HG02973 (cell line): ENCODE measurements at regions not wholly inside any gene's neighbourhood (a gene's known extent, or its start where the extent isn't known, plus 50 kb on each side); places are given as distances from the start of the nearest gene placed in this dataset.

Source experiments
- ATAC-seq: cut with Tn5 transposase; IDR thresholded peaks from one replicate; pipeline ENCODE4 v1.9.1; 2021; ENCODE audit warnings: moderate library complexity; ENCODE audit not compliant: unreplicated experiment

DNA sequence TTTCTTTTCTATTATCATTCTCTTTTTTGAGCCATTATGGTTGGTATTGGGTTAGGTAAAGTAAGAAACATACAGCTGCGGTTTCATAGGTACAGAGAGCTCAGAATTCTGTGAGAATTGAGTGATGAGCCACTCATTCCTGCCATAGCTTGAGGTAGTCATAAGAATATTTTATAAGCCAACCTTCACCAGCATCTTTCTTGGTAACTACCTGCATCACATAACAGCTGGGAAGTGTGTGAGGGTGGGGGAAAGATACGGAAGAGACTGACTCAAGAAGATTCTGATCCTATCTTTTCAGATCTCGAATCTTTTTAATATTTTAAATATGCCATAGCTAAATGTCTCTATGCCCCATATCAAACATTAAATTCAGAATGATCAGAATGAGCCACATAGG is 313.8 kb upstream of the DDX18 start:
- ATAC-seq, result no peak

DNA sequence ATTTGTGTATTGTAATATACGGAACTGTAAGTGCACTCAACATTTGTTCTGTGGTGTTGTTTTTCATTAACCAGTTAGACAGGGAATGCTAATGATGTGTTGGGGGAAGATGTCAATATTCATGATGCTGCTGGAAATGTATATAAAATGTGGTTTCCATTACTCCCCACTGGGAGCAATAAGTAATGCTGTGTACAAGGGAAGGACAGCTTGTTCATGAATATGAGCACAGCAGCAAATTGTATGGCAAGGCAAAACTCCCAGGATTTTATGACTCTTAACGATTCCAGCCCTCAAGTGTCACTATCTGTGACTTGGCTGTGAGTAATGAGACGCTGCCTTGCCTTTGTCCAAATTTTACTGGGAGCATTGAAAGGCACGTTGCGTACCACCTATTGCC is 312.4 kb upstream of the DDX18 start:
- no peak for ATAC-seq

DNA sequence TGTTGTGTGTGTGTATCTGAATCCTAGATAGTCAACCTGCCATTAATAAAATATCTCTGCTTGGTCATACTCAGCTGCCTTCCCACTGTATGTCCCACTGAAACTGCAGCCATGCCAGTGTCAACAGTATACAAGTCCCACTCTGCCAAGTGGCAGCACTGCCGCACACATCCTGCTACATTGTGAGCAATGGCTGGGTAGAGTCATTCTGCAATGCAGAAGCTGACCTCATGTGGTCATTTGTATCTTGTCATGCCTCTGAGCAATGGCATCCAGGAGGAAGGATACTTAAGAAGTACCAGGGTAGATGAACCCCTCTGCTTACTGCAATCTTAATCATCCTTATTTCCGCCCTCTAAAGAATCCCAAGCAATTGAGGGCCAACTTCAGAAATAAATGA is 302.2 kb upstream of the DDX18 start:
- ATAC-seq, result no peak

DNA sequence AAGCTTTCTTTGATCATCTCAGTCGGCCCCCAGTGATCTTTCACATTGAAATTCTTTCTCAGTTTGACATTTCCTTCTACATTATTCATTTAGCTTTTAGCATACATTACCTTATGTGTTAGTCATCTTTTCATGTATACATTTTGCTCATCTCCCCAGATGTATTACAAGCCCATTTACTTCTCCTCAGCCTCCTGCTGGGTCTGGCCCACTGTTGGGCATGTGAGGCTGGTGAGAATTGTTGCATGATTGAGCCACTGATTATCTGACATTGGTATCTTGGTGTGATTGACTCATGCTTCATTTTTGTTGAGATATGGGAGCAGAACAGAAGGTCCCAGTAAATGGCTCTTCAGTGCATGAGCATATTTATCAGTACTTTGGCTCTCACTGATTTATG is 300.1 kb upstream of the DDX18 start:
- no peak for ATAC-seq

DNA sequence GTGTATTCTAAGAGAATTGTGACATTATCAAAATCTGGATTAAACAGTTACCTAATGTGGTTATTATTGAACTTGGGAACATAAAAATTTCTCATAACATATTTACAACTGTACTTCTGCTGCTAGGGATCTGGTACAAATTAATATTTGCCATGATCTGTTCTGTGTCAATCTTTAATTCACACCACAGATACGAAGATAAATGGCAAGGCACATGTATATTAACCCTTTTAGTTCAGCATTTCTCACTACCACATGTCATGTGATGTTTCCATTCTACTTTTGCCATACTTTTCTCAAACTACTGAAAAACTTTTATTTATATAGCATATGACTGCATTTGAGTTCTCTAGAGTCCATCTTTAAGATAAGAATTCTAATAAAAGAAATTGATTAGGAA is 295.3 kb upstream of the DDX18 start:
- ATAC-seq, result no peak

DNA sequence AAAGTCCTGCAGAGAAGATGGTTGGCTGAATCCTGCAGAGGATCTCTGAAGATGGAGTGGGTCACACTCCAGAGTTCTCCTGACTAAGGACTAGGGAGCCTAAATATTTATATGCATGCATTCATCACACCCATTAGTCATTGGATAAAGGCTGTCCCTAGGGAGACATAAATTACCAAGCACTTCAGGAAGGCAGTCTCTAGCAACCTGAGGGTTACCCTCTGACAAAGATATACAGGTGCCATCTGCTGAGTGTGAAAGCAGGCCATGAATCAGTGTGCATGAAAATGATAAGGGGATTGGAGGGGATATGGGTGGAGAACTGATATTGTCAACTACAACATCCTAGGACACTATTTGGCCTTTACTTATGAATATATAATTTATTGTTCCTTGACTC is 294.8 kb upstream of the DDX18 start:
- no peak for ATAC-seq

DNA sequence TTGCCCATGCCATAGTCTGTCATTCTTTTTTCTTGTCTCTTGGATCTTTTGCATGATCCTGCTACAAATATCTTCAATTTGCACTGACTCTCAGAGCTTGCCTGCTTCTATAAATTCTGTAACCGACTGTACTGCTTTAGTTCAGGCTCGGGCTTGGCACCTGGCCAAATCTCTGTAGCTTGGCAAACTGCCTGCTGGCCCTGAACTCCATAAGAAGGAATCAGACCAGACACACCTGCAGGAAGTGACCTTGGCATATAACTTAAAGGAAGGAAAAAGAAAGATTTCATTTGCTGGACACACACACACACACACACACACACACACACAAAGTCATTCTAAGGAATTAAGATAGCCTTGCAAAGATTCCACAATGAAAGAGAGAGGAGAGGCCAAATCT is 291.2 kb upstream of the DDX18 start:
- ATAC-seq, result no peak

DNA sequence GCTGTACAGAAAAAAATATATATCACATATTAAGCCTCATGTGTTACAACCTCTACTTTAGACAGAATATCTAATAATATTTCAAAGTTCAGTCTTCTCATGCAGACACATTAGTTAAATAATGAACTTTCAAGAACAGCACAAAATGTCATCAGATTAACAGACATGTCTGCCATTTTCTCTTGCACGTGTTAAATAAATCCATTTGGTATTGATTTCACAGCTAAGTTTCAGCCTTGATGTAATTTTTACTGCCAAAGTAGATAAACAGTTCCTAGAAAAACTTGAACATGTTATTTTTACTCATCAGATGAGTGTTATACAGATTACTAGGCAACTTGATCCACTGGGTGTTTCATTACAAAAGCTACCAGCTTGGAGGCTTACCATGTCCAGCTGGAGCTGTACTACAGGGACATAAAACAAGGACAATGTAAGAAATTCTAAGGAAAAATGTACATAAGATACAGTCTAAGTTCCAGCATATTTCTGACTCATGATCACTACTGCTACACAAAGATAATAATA is 290.7 kb upstream of the DDX18 start:
- ATAC-seq, result no peak

DNA sequence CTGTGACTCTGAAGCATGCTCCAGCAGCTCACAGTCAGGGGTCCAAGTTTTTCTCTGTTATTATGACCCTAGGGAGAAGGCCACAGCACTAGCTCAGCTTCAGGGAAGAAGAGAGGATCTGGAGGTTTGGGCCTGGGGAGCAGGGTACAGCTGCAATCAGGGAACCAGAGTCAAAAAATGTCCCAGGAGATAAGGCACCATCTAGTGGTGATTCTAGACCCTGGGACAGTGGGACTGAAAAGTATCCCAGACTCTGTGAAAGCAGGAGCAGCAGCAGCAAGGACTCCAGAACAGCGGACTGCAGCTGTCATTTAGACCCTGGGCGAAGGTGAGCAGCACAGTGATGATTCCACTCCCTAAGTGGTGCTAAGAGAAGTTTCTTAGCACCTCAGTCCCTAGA is 278.4 kb upstream of the DDX18 start:
- ATAC-seq, result no peak

DNA sequence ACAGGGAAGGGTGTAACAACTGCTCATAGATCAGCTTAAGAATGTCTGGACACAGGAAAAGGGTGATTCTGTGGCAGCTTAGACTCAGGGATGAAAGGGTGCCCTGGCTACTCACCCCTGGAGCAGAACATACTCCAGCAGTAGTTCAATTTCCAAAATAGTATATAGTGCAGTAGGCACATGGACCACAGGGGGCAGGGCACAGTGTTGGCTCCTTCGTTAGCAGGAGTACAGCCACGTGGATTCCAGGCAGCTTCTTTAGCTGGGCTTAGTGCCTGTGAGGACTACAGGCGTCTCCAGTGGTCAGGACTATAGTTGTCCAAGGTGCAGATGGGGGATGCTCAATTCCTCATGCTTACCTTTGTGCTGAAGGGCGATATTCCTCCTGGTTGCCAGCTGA is 277.5 kb upstream of the DDX18 start:
- no peak for ATAC-seq

DNA sequence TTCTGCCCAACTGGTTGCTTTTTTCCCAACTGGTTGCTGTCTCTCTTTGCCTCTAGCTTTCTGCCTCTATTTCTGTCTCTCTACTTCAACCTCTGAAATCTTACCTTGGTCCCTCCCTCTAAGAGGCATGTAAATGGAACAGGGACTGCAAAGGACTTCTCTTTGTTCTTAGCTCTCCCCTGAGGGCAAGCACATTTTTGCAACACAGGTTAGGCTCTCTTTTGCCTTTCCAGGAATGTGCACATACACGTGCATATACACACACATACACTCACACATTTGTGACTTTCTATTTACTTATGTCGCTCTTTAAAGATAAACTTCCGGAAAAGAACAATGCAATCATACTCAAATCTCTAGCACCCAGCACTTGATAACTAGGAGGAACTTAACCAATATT is 262.6 kb upstream of the DDX18 start:
- no peak for ATAC-seq

DNA sequence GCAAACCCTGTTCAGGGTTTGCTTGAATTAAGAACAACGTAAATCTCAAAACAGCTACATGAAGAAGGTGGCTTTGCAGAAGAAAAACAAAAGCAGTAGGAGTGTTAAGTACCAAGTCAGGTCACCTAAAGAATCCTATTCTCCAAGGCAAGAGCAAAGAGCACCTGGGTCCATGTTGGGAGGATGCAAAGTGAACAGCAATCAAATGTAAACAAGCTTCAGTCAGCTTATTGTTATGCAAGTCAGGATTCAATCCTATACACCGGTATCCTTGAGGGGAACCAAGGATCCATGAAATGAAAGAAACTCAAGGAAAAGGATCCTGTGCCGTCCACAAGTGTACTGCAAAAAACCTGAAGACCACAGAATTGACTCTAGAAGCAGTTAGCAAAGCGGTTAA is 261.0 kb upstream of the DDX18 start:
- no peak for ATAC-seq

DNA sequence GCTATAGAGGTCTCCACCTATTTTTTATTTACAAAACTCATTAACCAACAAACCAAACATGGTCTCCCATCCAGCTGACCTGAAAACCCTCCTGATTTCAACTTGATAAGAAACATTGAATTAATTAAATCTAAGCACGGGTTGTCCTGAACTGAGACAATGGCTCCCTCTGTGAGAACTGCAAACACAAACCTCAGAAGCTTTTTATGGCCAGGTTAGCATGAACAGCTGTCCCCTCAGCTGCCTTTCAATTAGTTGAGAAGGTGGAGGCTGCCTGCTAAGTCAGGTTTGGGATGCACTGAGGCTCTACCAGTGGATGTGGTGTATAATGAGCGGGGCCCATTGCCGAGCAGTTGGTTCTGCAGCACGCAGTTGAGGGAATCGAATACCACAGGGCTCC is 258.5 kb upstream of the DDX18 start:
- ATAC-seq, result no peak

DNA sequence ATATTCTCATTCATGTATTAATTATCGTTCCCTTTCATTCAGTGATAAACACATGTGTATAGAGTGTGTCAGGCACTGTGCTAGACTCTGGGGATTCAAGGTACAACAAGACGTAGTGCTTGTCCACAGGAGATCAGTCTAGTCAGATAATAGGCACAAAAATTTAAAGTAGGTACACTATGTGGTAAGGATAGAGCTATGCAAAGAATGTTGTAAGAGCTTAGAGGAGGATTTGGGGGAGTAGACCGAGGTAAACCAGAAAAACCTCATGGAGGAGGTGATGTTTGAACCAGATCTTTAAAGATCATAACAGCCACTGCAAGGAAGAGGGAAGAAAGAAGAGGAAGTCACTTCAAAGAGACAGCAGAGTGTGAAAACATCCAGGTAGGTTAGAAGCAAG is 256.9 kb upstream of the DDX18 start:
- no peak for ATAC-seq

DNA sequence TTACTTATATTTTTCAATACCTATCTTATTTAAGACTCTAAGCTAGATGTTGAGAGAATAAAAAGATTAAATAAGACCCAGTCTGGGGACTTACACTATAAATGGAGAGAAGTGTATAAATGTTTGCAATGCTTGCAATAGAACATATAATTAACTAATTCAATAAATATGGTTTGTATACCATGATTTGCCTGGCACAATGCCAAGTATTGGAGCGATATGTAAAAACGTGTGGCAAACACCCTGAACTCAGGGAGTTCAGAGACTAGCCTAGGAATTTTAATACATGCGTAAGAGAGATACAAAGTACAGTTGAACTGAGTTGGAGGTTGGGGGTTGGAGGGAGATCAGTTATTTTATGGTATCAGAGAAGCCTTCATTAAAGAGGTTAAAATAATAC is 251.8 kb upstream of the DDX18 start:
- ATAC-seq, result no peak

DNA sequence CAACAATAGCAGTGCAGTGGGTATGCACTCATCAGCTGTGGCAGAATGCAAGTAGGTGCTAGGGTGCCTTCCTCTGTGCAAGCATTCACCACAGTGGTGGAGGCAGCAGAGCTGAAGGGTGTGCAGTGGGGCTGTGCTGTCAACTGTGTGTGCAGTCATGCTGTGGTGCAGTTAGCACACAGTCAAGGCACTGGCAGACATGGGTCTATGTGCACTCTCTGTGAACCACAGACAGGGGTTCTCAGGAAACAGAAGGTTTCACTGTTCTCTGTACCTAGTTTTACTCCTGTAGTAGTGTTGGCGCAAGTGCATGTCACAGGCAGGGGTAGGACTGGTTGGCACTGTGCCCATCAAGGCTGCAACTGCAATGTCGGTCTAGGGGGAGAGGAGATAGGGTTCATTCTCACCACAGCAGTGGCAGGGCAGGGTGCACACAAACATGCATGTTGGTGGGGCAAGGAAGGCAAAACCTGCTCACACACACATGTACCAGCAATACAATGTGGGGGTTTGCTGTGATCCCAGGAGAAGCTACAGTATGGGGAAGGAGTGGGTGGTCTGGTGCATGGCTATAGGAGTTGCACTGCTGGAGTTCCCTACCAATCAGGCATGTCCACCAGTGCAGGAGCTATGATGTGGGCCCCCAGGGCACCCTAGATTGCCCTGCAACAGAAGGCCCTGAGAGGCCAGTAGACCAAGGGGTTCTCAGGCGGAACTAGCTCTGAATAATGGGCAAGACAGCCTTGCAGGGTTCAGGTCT is 242.7 kb upstream of the DDX18 start:
- no peak for ATAC-seq

DNA sequence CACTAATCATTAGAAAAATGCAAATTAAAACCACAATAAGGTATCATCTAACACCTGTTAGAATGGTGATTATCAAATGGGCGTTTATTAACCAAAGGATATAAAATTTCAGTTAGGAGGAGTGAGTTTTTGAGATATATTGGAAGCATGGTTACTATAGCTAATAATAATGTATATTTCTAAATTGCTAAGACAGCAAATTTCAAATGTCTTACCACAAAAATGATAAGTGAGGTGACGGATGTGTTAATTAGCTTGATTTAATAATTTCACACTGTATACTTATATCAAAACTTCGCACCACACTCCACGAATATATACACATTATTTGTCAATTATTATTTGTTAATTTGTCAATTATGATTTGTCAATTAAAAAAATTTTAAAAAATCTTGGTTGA is 227.2 kb upstream of the DDX18 start:
- ATAC-seq, result no peak

DNA sequence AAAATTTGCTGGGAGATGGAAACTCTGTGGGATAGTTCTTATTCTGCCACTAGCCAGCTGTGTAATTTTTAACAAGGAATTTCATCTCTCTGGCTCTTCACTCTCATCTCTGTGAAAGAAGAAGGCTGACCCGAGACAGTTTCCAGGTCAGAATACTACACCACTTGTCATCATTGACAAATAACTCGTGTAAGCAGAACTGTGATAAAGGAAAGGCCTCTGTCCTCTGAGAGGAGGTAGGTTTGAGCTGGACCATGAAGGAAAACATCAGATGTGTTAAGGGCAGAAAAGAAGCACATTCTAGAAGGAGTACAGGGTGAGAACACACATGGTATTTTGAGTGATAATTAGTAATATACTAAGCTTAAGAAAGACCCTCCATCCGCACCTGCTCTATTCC is 211.4 kb upstream of the DDX18 start:
- no peak for ATAC-seq

DNA sequence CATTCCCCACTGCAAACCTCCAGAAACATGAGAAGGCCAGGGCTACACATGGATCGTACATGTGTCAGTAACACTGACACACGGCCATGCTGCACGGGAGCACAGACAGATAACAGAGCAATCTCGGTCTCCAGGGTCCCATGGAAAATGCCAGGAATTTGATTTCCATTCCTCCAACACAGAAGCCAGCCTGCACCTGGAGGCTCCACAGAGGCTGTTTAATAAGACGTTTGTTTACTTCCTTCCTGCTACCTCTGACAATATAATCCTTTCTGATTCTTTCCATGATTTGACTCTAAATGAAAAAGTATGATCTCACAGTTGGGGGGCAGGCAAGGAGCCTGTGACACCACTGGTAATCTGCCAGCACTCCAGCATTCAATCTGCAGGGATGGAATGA is 210.9 kb upstream of the DDX18 start:
- ATAC-seq, result no peak

DNA sequence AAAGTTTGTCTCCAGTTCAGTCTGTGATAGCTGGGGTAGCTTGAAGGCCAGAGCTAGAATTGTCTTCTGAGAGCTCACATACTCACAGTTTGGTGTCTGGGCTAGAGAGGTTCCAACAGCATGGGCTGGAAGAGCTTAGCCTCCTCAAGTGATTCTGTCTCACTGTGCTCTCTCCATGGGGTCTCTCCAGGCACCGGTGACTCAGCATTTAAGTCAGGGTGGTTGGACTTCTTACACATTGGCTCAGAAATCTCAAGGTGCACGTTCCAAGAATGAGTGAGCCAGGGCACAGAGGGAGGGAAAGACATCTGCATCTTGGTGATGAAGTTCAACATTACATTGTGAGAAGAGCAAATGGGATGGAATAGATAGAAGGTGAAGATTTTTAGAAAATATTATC is 207.3 kb upstream of the DDX18 start:
- ATAC-seq, result no peak

DNA sequence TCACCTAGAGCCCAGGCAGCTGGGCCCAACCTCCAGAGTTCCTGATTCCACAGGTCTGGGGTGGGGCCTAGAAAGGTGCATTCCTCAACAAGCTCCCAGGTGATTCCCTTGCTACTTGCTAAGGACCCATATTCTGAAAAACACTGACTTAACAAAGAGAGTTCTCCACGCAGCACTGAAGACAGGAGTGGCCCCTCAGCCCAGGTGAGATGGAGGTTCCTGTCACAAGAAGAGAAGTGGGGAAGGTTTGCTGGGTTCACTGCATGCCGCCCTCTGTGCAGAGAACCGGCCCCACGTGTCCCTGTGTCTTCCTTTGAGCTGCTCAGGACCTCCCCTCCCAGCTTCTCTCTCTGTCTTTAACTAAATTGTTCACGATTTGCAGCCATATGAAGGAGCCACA is 201.4 kb upstream of the DDX18 start:
- no peak for ATAC-seq

DNA sequence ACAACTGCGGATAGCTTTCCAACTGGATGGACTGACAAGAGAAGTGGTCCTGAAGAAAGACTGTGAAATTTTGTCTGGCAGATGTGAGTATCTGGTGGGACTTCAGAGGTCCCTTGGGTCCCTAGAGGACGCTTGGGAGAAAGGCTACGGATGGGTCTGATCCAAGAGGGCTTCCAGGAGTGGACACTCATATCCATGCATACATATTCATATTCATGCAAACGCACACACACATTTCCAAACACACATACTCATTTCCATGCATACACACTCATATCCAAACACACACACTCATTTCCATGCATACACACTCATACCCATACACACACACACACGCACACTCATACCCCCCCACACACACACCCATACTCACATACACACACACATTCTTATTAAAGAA is 200.2 kb upstream of the DDX18 start:
- ATAC-seq, result no peak

DNA sequence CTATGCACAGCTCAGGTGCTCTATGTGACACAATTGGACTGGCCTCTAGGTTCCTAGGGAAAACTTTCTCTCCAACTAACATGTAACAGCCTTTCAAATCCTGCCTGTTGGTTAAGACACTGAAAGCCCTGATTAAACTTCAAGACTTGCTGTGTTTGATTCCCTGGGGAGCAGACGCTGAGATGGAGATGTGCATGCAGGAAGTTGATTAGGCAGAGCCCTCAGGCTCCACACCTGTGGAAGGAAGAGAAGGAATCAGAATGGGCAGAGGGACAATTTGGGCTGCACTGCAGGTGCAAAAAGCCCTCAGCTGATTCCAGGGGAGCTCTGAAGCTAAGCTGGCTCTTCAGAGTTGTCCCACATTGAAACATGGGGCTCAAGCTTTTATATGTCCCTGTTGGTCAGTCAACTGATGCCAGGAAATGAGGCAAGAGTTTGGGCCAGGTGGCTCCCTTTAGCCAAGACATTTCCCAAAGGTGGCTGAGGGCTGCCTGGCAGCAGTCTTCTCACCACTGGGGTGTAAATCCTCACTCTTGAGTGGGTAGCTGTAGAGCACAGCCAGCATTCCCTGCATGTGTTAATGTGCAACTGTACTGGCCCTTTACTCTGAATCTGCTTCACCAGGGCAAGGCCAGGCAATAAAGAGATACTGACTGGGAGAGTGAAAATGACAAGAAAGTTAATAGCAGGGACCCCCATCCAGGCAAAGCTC is 199.5 kb upstream of the DDX18 start:
- no peak for ATAC-seq
